ENCODE measurements at regions not wholly inside any gene's neighbourhood (a gene's known extent, or its start where the extent isn't known, plus 50 kb on each side); places are given as distances from the start of the nearest gene placed in this dataset.

DNA sequence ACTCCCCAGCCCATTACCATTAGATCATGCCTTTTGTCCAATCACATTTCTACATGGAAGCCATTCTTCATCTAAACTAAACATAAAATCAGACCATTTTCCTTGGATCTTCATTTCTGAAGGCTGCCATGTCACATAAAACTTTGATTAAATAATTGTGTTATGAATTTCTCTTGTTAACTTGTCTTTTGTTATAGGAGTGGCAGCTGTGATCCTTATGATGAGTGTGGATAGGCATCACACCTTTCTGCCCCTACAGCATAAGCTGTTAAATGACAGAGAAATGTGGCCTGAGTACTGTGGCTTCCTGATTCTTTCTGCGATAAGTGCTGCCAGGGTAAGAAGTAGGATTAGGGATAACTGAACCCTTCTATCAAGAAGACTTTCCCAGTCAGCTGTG is 247.1 kb upstream of the MOCS1 start:
- H3K4me3 ChIP-seq (ENCODE audit: low read depth, low read length), result no peak overlapping the region
- TF ChIP-seq, protein P1, sequence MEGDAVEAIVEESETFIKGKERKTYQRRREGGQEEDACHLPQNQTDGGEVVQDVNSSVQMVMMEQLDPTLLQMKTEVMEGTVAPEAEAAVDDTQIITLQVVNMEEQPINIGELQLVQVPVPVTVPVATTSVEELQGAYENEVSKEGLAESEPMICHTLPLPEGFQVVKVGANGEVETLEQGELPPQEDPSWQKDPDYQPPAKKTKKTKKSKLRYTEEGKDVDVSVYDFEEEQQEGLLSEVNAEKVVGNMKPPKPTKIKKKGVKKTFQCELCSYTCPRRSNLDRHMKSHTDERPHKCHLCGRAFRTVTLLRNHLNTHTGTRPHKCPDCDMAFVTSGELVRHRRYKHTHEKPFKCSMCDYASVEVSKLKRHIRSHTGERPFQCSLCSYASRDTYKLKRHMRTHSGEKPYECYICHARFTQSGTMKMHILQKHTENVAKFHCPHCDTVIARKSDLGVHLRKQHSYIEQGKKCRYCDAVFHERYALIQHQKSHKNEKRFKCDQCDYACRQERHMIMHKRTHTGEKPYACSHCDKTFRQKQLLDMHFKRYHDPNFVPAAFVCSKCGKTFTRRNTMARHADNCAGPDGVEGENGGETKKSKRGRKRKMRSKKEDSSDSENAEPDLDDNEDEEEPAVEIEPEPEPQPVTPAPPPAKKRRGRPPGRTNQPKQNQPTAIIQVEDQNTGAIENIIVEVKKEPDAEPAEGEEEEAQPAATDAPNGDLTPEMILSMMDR (IDR thresholded peaks at IDR 0.05; ENCODE audit: insufficient read depth, low read length, missing control alignments), result no peak
- POLR2A ChIA-PET, result no interaction called here
- CTCF ChIA-PET, result no interaction called here
- no peak for DNase-seq (ENCODE audit: low read depth, low spot score)

DNA sequence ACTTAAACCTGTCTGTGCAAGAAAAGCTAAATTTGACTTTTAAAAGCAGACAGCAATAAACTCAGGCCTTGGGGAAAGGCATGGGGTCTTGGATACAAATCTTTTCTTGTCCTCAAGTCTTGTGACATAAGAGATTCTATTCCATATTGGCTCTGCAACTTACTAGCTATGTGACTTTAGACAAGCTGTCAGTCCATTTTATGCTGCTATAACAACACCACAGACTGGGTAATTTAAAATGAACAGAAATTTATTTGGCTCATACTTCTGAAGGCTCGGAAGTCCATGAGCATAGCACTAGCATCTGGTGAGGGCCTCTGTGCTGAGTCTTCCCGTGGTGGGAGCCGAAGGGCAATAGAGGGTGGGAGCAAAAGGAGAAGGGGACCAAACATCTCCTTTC is 246.0 kb upstream of the MOCS1 start:
- TF ChIP-seq, protein P1 (IDR thresholded peaks at IDR 0.05; ENCODE audit: insufficient read depth, low read length, missing control alignments), result no peak
- H3K4me3 ChIP-seq (ENCODE audit: low read depth, low read length), result no peak overlapping the region
- no peak for DNase-seq (ENCODE audit: low read depth, low spot score)
- ChIA-PET POLR2A (no interaction called here), CTCF (no interaction called here)

DNA sequence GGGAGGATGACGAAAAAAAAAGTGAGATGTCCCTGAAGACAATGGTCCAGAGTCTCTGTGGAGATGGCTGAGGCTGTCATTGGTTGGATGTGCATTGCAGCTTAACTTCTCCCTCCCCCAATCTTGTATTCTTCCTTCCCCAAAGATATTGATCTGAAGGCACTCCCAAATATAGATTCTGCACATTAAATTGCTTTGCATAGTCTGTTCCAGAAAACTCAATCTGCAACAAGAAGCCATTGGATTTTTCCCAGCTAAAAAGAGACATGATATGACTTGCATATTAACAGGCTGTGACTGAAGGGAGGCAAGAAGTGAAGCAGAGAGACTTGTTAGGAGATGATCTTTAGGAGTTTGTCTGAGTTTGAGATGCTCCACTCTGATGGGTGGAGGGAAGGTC is 245.2 kb upstream of the MOCS1 start:
- CTCF ChIA-PET, result no interaction called here
- TF ChIP-seq, protein P1 (IDR thresholded peaks at IDR 0.05; ENCODE audit: insufficient read depth, low read length, missing control alignments), result no peak

GRCh38 chr6:40177598-40177997 is 243.3 kb upstream of the MOCS1 start:
- DNase-seq (ENCODE audit: low read depth, low spot score), result no peak
- TF ChIP-seq, protein P1 (IDR thresholded peaks at IDR 0.05; ENCODE audit: insufficient read depth, low read length, missing control alignments), result no peak
- ChIA-PET POLR2A (no interaction called here), CTCF (no interaction called here)
- H3K4me3 ChIP-seq (ENCODE audit: low read depth, low read length), result no peak overlapping the region

More for the DNA sequence above, 245.2 kb upstream of the MOCS1 start:
- H3K4me3 ChIP-seq (ENCODE audit: low read depth, low read length), result no peak overlapping the region
- no peak for DNase-seq (ENCODE audit: low read depth, low spot score)
- POLR2A ChIA-PET, result no interaction called here

- no peak for DNase-seq (ENCODE audit: low read depth, low spot score)
- ChIA-PET CTCF (no interaction called here), POLR2A (no interaction called here)
- no peak overlapping the region for H3K4me3 ChIP-seq (ENCODE audit: low read depth, low read length)
- TF ChIP-seq, protein P1 (IDR thresholded peaks at IDR 0.05; ENCODE audit: insufficient read depth, low read length, missing control alignments), result no peak
Measured at GRCh38 chr6:40176152-40176551, 241.9 kb upstream of the MOCS1 start.

DNA sequence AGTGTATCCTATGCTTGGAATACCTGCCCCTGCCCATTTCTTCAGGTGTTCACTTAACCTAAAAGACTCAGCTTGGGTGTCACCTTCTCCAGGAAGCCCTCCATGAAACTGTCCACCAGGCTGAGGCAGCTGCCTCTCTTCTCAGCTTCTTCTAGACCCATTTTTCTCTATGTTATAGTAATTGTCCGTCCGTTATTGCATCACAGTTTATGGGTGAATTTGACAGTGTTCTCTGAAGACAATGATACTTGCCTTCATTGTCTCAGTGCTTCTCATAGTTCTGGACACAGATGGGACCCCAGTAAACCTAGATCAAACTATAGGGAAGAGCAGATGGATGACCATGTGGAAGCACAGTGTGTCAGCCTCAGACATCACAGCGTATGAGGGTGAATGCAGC is 238.0 kb upstream of the MOCS1 start:
- ChIA-PET CTCF (no interaction called here), POLR2A (no interaction called here)
- TF ChIP-seq, protein P1 (IDR thresholded peaks at IDR 0.05; ENCODE audit: insufficient read depth, low read length, missing control alignments), result no peak
- H3K4me3 ChIP-seq (ENCODE audit: low read depth, low read length), result no peak overlapping the region
- DNase-seq (ENCODE audit: low read depth, low spot score), result no peak

Measured in AG04449 (cell line).